ENCODE measurements at regions not wholly inside any gene's neighbourhood (a gene's known extent, or its start where the extent isn't known, plus 50 kb on each side); places are given as distances from the start of the nearest gene placed in this dataset.

GRCh38 chr13:22134261-22134660 is 463.4 kb downstream of the FGF9 start:
- TF ChIP-seq POLR2A (IDR thresholded peaks at IDR 0.05), result no peak
- TF ChIP-seq, protein P1, sequence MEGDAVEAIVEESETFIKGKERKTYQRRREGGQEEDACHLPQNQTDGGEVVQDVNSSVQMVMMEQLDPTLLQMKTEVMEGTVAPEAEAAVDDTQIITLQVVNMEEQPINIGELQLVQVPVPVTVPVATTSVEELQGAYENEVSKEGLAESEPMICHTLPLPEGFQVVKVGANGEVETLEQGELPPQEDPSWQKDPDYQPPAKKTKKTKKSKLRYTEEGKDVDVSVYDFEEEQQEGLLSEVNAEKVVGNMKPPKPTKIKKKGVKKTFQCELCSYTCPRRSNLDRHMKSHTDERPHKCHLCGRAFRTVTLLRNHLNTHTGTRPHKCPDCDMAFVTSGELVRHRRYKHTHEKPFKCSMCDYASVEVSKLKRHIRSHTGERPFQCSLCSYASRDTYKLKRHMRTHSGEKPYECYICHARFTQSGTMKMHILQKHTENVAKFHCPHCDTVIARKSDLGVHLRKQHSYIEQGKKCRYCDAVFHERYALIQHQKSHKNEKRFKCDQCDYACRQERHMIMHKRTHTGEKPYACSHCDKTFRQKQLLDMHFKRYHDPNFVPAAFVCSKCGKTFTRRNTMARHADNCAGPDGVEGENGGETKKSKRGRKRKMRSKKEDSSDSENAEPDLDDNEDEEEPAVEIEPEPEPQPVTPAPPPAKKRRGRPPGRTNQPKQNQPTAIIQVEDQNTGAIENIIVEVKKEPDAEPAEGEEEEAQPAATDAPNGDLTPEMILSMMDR (IDR thresholded peaks at IDR 0.05 in 4 of 5, conservative IDR thresholded peaks at IDR 0.05 in 1 of 5), result no peak

All from gastrocnemius medialis (tissue), 4 donors.